ENCODE measurements at regions not wholly inside any gene's neighbourhood (a gene's known extent, or its start where the extent isn't known, plus 50 kb on each side); places are given as distances from the start of the nearest gene placed in this dataset.

- no peak overlapping the region for H3K9ac ChIP-seq (ENCODE audit: low read length)
- no peak overlapping the region for H3K4me2 ChIP-seq (ENCODE audit: low read length)
- H3K9me3 ChIP-seq (ENCODE audit: low read length): no peaks in the 10 kb centered on the region
- no peaks in the 10 kb centered on the region for H3K9me2 ChIP-seq (ENCODE audit: insufficient read depth, low read length)
- H3K27ac ChIP-seq (ENCODE audit: low read length): no peak overlapping the region
- H2AFZ ChIP-seq (ENCODE audit: low read depth, low read length): no peak overlapping the region
- no peaks in the 10 kb centered on the region for H3K36me3 ChIP-seq (ENCODE audit: insufficient read depth, low read length)
- H3F3A ChIP-seq (ENCODE audit: insufficient read depth, low read length, poor library complexity, severe bottlenecking): no peaks in the 10 kb centered on the region
- TF ChIP-seq REST (IDR thresholded peaks at IDR 0.05; ENCODE audit: borderline replicate concordance) (no peak), TAF1 (IDR thresholded peaks at IDR 0.05; ENCODE audit: low read depth) (no peak), SMC3 (conservative IDR thresholded peaks at IDR 0.05; ENCODE audit: poor library complexity) (no peak), POLR2AphosphoS5 (IDR thresholded peaks at IDR 0.05) (no peak), MXI1 (conservative IDR thresholded peaks at IDR 0.05; ENCODE audit: poor library complexity, severe bottlenecking) (no peak), EP300 (conservative IDR thresholded peaks at IDR 0.05; ENCODE audit: poor library complexity, severe bottlenecking) (no peak), RAD21 (conservative IDR thresholded peaks at IDR 0.05) (no peak), CTCF (IDR thresholded peaks at IDR 0.05; ENCODE audit: poor library complexity, severe bottlenecking) (no peak), EZH2 (IDR thresholded peaks at IDR 0.05; ENCODE audit: borderline replicate concordance, insufficient read depth, low read length, poor library complexity, severe bottlenecking) (no peak)
- no peak overlapping the region for H3K4me3 ChIP-seq (ENCODE audit: low read length)
- no peaks in the 10 kb centered on the region for H3K27me3 ChIP-seq (ENCODE audit: insufficient read depth, low read depth, low read length)
- no peaks in the 10 kb centered on the region for H3K79me2 ChIP-seq (replicated peaks; ENCODE audit: insufficient read depth, low read length)
- no peaks in the 10 kb centered on the region for H4K20me1 ChIP-seq (ENCODE audit: insufficient read depth)
Measured at GRCh38 chr5:101664071-101664791, 631.9 kb downstream of the SLCO4C1 start.

GRCh38 chr5:101663543-101663942 lies 632.5 kb downstream of the SLCO4C1 start:
- Histone ChIP-seq H3K27ac (ENCODE audit: low read length) (no peak overlapping the region), H3K79me2 (replicated peaks; ENCODE audit: insufficient read depth, low read length) (no peaks in the 10 kb centered on the region), H3K9ac (ENCODE audit: low read length) (no peak overlapping the region), H3K4me3 (ENCODE audit: low read length) (no peak overlapping the region), H3K9me2 (ENCODE audit: insufficient read depth, low read length) (no peaks in the 10 kb centered on the region), H3K36me3 (ENCODE audit: insufficient read depth, low read length) (no peaks in the 10 kb centered on the region), H3K9me3 (ENCODE audit: low read length) (no peaks in the 10 kb centered on the region), H3K27me3 (ENCODE audit: insufficient read depth, low read depth, low read length) (no peaks in the 10 kb centered on the region), H3F3A (ENCODE audit: insufficient read depth, low read length, poor library complexity, severe bottlenecking) (no peaks in the 10 kb centered on the region), H2AFZ (ENCODE audit: low read depth, low read length) (no peak overlapping the region), H3K4me2 (ENCODE audit: low read length) (no peak overlapping the region), H4K20me1 (ENCODE audit: insufficient read depth) (no peaks in the 10 kb centered on the region)
- TF ChIP-seq REST (IDR thresholded peaks at IDR 0.05; ENCODE audit: borderline replicate concordance) (no peak), TAF1 (IDR thresholded peaks at IDR 0.05; ENCODE audit: low read depth) (no peak), MXI1 (conservative IDR thresholded peaks at IDR 0.05; ENCODE audit: poor library complexity, severe bottlenecking) (no peak), RAD21 (conservative IDR thresholded peaks at IDR 0.05) (no peak), CTCF (IDR thresholded peaks at IDR 0.05; ENCODE audit: poor library complexity, severe bottlenecking) (no peak), SMC3 (conservative IDR thresholded peaks at IDR 0.05; ENCODE audit: poor library complexity) (no peak)
